GM23338 (cell line): ENCODE measurements at regions not wholly inside any gene's neighbourhood (a gene's known extent, or its start where the extent isn't known, plus 50 kb on each side); places are given as distances from the start of the nearest gene placed in this dataset.

Source experiments
- ATAC-seq: fragments of 200-7000 bp; cut with Tn5 transposase; 3 replicates; pipeline ENCODE4 v1.9.1; 2020
- DNase-seq: peaks from one replicate; pipeline ENCODE4 v3.0.0-alpha.2; 2015; ENCODE audit warnings: low spot score
- H2AFZ ChIP-seq: fragments of 200-600 bp; sonication (generic); 2 replicates; pipeline ENCODE4 v1.8.0; 2016; ENCODE audit warnings: antibody characterized with exemption, mild to moderate bottlenecking, moderate library complexity
- H3F3A ChIP-seq: fragments of 200-600 bp; sonication (generic); replicated peaks from 2 replicates; pipeline ENCODE4 v1.8.0; 2017; ENCODE audit warnings: antibody characterized with exemption, mixed run types, low read depth
- H3K27ac ChIP-seq: fragments of 200-600 bp; sonication (generic); 2 replicates; pipeline ENCODE4 v1.6.1; 2016; ENCODE audit warnings: low read depth
- H3K27me3 ChIP-seq: fragments of 200-600 bp; sonication (generic); 2 replicates; pipeline ENCODE4 v1.8.0; 2016; ENCODE audit warnings: mild to moderate bottlenecking, mixed run types, moderate library complexity; ENCODE audit not compliant: insufficient read depth
- H3K36me3 ChIP-seq: fragments of 200-600 bp; sonication (generic); 2 replicates; pipeline ENCODE4 v1.8.0; 2016; ENCODE audit warnings: mild to moderate bottlenecking; ENCODE audit not compliant: insufficient read depth
- H3K4me1 ChIP-seq: fragments of 200-600 bp; sonication (generic); 2 replicates; pipeline ENCODE4 v1.8.0; 2016; ENCODE audit warnings: mild to moderate bottlenecking, moderate library complexity; ENCODE audit not compliant: insufficient read depth
- H3K4me2 ChIP-seq: fragments of 200-600 bp; sonication (generic); 2 replicates; pipeline ENCODE4 v1.7.1; 2017; ENCODE audit warnings: mixed run types
- H3K4me3 ChIP-seq: fragments of 200-600 bp; sonication (generic); 2 replicates; pipeline ENCODE4 v1.6.1; 2016; ENCODE audit warnings: mixed run types
- H3K79me2 ChIP-seq: fragments of 200-600 bp; sonication (generic); replicated peaks from 2 replicates; pipeline ENCODE4 v1.8.0; 2017; ENCODE audit warnings: mild to moderate bottlenecking; ENCODE audit not compliant: insufficient read depth
- H3K9me2 ChIP-seq: fragments of 200-600 bp; sonication (generic); 2 replicates; pipeline ENCODE4 v1.8.0; 2017; ENCODE audit not compliant: insufficient read depth
- H4K20me1 ChIP-seq: fragments of 200-600 bp; sonication (generic); replicated peaks from 2 replicates; pipeline ENCODE4 v1.8.0; 2017; ENCODE audit warnings: mild to moderate bottlenecking; ENCODE audit not compliant: insufficient read depth
- H3K27ac Mint-ChIP-seq: 2 replicates; pipeline ENCODE4 v1.8.0; 2020; ENCODE audit warnings: inconsistent platforms, mild to moderate bottlenecking, moderate library complexity, mixed read lengths
- H3K27me3 Mint-ChIP-seq: 3 replicates; pipeline ENCODE4 v1.8.0; 2022; ENCODE audit warnings: low read depth, mild to moderate bottlenecking, moderate library complexity, mixed read lengths, inconsistent platforms; ENCODE audit not compliant: insufficient read depth, poor library complexity
- H3K36me3 Mint-ChIP-seq: 3 replicates; pipeline ENCODE4 v1.8.0; 2021; ENCODE audit warnings: low read depth, mild to moderate bottlenecking, inconsistent platforms, moderate library complexity, mixed read lengths
- H3K4me1 Mint-ChIP-seq: 3 replicates; pipeline ENCODE4 v1.8.0; 2020; ENCODE audit warnings: mild to moderate bottlenecking, inconsistent platforms, mixed read lengths
- H3K4me3 Mint-ChIP-seq: 3 replicates; pipeline ENCODE4 v1.8.0; 2021; ENCODE audit warnings: moderate library complexity, mild to moderate bottlenecking, inconsistent platforms, mixed read lengths
- H3K9me3 Mint-ChIP-seq: 3 replicates; pipeline ENCODE4 v1.8.0; 2020; ENCODE audit warnings: moderate library complexity, mild to moderate bottlenecking, inconsistent platforms, mixed read lengths
- CREB1 ChIP-seq: fragments of 250-450 bp; sonication (Bioruptor Pico); IDR thresholded peaks from 2 replicates; pipeline ENCODE4 v1.5.0; 2020; ENCODE audit warnings: low read depth, mild to moderate bottlenecking, moderate library complexity
- CTCF ChIP-seq, 2 experiments: fragments of 200-600 bp in 1 of 2; sonication (generic) in 1 of 2; conservative IDR thresholded peaks; 2 replicates each; pipeline versions ENCODE4 v1.5.1 to v1.6.1; 2016 to 2017; ENCODE audit warnings: antibody characterized with exemption in 2 of 2, low read depth in 2 of 2, mild to moderate bottlenecking in 2 of 2, moderate library complexity in 1 of 2
- EZH2 ChIP-seq: fragments of 200-600 bp; sonication (generic); IDR thresholded peaks from one replicate; pipeline ENCODE4 v1.8.0; 2017; ENCODE audit warnings: antibody characterized with exemption, mild to moderate bottlenecking, low read depth; ENCODE audit not compliant: unreplicated experiment
- EZH2phosphoT487 ChIP-seq: fragments of 200-600 bp; sonication (generic); IDR thresholded peaks from one replicate; pipeline ENCODE4 v1.8.1; 2018; ENCODE audit warnings: antibody characterized with exemption; ENCODE audit not compliant: unreplicated experiment
- JUNB ChIP-seq: IDR thresholded peaks from one replicate; pipeline ENCODE4 v1.6.1; 2016; ENCODE audit warnings: antibody characterized with exemption; ENCODE audit not compliant: unreplicated experiment
- POLR2AphosphoS5 ChIP-seq: IDR thresholded peaks from 2 replicates; pipeline ENCODE4 v1.6.1; 2016; ENCODE audit warnings: antibody characterized with exemption, low read depth
- STAT1 ChIP-seq: IDR thresholded peaks from one replicate; pipeline ENCODE4 v1.6.1; 2016; ENCODE audit warnings: antibody characterized with exemption; ENCODE audit not compliant: unreplicated experiment
- ZNF114 ChIP-seq: fragments of 250-450 bp; sonication (Bioruptor Pico); IDR thresholded peaks from 2 replicates; pipeline ENCODE4 v1.5.0; 2020; ENCODE audit warnings: mild to moderate bottlenecking, moderate library complexity
- ZNF331 ChIP-seq: fragments of 250-450 bp; sonication (Bioruptor Pico); IDR thresholded peaks from 2 replicates; pipeline ENCODE4 v1.5.0; 2020; ENCODE audit warnings: low read depth, mild to moderate bottlenecking, moderate library complexity
- TF ChIP-seq, protein P1 (sequence below): IDR thresholded peaks from 2 replicates; pipeline ENCODE4 v1.6.1; 2016; ENCODE audit warnings: antibody characterized with exemption
- TF ChIP-seq, protein P2 (sequence below): fragments of 250-450 bp; sonication (Bioruptor Pico); IDR thresholded peaks from 2 replicates; pipeline ENCODE4 v1.5.0; 2020; ENCODE audit warnings: mild to moderate bottlenecking, moderate library complexity
- TF ChIP-seq, protein P3 (sequence below): IDR thresholded peaks from one replicate; pipeline ENCODE4 v1.6.1; 2018; ENCODE audit warnings: antibody characterized with exemption; ENCODE audit not compliant: unreplicated experiment

GRCh38 chr19:30136611-30137195, 194.7 kb downstream of the URI1 start:
- H3K36me3 Mint-ChIP-seq, result no peaks in the 10 kb centered on the region
- Histone ChIP-seq H3K79me2 (no peaks in the 10 kb centered on the region), H2AFZ (no peak overlapping the region), H3K27ac (no peak overlapping the region), H3K36me3 (no peaks in the 10 kb centered on the region), H3K9me2 (0 out of 2 replicates have a peak, but pooled peaks cover 6% of the 10 kb centered on the region), H3K4me1 (no peaks in the 10 kb centered on the region), H3K27me3 (no peaks in the 10 kb centered on the region), H4K20me1 (no peaks in the 10 kb centered on the region), H3K4me2 (no peak overlapping the region), H3F3A (no peaks in the 10 kb centered on the region), H3K4me3 (no peak overlapping the region)
- peaks cover 6% of the 10 kb centered on the region for H3K27me3 Mint-ChIP-seq
- DNase-seq, result no peak
- no peaks in the 10 kb centered on the region for H3K9me3 Mint-ChIP-seq
- H3K4me3 Mint-ChIP-seq, result no peak overlapping the region
- no peak overlapping the region for H3K27ac Mint-ChIP-seq
- peaks cover 3% of the 10 kb centered on the region; the same call in 2 of the 3 replicates for H3K4me1 Mint-ChIP-seq
- TF ChIP-seq ZNF331 (no peak), CREB1 (CRISPR knock-in tag) (no peak), CTCF (conservative IDR thresholded peaks at IDR 0.05; ENCODE audit: low read depth in 2 of 2) (no peak), ZNF114 (CRISPR knock-in tag) (no peak), JUNB (no peak), POLR2AphosphoS5 (no peak), STAT1 (no peak), EZH2phosphoT487 (no peak), EZH2 (no peak)
- TF ChIP-seq, protein P1, sequence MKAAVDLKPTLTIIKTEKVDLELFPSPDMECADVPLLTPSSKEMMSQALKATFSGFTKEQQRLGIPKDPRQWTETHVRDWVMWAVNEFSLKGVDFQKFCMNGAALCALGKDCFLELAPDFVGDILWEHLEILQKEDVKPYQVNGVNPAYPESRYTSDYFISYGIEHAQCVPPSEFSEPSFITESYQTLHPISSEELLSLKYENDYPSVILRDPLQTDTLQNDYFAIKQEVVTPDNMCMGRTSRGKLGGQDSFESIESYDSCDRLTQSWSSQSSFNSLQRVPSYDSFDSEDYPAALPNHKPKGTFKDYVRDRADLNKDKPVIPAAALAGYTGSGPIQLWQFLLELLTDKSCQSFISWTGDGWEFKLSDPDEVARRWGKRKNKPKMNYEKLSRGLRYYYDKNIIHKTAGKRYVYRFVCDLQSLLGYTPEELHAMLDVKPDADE, result no peak
- TF ChIP-seq, protein P2, sequence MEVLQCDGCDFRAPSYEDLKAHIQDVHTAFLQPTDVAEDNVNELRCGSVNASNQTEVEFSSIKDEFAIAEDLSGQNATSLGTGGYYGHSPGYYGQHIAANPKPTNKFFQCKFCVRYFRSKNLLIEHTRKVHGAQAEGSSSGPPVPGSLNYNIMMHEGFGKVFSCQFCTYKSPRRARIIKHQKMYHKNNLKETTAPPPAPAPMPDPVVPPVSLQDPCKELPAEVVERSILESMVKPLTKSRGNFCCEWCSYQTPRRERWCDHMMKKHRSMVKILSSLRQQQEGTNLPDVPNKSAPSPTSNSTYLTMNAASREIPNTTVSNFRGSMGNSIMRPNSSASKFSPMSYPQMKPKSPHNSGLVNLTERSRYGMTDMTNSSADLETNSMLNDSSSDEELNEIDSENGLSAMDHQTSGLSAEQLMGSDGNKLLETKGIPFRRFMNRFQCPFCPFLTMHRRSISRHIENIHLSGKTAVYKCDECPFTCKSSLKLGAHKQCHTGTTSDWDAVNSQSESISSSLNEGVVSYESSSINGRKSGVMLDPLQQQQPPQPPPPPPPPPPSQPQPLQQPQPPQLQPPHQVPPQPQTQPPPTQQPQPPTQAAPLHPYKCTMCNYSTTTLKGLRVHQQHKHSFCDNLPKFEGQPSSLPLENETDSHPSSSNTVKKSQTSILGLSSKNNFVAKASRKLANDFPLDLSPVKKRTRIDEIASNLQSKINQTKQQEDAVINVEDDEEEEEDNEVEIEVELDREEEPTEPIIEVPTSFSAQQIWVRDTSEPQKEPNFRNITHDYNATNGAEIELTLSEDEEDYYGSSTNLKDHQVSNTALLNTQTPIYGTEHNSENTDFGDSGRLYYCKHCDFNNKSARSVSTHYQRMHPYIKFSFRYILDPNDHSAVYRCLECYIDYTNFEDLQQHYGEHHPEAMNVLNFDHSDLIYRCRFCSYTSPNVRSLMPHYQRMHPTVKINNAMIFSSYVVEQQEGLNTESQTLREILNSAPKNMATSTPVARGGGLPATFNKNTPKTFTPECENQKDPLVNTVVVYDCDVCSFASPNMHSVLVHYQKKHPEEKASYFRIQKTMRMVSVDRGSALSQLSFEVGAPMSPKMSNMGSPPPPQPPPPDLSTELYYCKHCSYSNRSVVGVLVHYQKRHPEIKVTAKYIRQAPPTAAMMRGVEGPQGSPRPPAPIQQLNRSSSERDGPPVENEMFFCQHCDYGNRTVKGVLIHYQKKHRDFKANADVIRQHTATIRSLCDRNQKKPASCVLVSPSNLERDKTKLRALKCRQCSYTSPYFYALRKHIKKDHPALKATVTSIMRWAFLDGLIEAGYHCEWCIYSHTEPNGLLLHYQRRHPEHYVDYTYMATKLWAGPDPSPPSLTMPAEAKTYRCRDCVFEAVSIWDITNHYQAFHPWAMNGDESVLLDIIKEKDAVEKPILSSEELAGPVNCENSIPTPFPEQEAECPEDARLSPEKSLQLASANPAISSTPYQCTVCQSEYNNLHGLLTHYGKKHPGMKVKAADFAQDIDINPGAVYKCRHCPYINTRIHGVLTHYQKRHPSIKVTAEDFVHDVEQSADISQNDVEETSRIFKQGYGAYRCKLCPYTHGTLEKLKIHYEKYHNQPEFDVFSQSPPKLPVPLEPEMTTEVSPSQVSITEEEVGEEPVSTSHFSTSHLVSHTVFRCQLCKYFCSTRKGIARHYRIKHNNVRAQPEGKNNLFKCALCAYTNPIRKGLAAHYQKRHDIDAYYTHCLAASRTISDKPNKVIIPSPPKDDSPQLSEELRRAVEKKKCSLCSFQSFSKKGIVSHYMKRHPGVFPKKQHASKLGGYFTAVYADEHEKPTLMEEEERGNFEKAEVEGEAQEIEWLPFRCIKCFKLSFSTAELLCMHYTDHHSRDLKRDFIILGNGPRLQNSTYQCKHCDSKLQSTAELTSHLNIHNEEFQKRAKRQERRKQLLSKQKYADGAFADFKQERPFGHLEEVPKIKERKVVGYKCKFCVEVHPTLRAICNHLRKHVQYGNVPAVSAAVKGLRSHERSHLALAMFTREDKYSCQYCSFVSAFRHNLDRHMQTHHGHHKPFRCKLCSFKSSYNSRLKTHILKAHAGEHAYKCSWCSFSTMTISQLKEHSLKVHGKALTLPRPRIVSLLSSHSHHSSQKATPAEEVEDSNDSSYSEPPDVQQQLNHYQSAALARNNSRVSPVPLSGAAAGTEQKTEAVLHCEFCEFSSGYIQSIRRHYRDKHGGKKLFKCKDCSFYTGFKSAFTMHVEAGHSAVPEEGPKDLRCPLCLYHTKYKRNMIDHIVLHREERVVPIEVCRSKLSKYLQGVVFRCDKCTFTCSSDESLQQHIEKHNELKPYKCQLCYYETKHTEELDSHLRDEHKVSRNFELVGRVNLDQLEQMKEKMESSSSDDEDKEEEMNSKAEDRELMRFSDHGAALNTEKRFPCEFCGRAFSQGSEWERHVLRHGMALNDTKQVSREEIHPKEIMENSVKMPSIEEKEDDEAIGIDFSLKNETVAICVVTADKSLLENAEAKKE, result no peak
- TF ChIP-seq, protein P3, sequence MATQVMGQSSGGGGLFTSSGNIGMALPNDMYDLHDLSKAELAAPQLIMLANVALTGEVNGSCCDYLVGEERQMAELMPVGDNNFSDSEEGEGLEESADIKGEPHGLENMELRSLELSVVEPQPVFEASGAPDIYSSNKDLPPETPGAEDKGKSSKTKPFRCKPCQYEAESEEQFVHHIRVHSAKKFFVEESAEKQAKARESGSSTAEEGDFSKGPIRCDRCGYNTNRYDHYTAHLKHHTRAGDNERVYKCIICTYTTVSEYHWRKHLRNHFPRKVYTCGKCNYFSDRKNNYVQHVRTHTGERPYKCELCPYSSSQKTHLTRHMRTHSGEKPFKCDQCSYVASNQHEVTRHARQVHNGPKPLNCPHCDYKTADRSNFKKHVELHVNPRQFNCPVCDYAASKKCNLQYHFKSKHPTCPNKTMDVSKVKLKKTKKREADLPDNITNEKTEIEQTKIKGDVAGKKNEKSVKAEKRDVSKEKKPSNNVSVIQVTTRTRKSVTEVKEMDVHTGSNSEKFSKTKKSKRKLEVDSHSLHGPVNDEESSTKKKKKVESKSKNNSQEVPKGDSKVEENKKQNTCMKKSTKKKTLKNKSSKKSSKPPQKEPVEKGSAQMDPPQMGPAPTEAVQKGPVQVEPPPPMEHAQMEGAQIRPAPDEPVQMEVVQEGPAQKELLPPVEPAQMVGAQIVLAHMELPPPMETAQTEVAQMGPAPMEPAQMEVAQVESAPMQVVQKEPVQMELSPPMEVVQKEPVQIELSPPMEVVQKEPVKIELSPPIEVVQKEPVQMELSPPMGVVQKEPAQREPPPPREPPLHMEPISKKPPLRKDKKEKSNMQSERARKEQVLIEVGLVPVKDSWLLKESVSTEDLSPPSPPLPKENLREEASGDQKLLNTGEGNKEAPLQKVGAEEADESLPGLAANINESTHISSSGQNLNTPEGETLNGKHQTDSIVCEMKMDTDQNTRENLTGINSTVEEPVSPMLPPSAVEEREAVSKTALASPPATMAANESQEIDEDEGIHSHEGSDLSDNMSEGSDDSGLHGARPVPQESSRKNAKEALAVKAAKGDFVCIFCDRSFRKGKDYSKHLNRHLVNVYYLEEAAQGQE, result no peak
- ATAC-seq, result no peak
